ENCODE measurements at regions not wholly inside any gene's neighbourhood (a gene's known extent, or its start where the extent isn't known, plus 50 kb on each side); places are given as distances from the start of the nearest gene placed in this dataset.

DNA sequence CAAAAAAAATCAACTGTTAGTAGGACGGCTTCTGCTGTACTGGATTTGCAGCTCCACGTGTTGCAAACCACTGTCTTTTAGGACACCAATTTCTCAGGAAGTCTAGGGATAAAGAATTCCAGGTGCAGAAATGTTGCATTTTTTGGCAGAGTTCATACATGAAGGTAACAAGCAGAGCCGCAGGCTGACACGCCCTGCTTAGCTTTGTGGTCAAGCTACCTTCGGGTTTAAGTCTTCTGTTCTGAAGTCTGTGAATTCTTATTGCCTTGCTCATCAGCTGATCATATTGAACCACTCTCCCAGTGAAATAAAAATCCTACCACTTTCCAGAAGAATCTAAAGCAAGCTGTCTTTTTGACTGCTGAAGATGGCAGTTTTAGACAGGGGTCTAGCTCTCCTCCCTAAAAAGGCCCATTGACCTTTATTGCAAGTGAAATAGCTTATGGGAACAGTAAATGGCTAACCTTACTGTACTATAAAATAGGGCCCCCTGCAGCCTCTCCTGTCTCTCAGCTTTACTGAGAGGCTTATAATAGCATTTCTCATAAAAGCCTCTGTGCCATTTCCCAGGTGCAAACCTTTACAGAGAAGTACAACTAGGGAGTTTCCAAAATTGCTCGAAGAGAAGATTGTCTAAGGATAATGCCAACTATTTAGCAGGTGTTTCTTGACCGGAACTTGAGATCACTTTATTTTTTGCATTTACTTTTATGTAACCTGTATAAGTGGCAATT lies 262.2 kb upstream of the IL12A start:
- TF ChIP-seq, protein P1, sequence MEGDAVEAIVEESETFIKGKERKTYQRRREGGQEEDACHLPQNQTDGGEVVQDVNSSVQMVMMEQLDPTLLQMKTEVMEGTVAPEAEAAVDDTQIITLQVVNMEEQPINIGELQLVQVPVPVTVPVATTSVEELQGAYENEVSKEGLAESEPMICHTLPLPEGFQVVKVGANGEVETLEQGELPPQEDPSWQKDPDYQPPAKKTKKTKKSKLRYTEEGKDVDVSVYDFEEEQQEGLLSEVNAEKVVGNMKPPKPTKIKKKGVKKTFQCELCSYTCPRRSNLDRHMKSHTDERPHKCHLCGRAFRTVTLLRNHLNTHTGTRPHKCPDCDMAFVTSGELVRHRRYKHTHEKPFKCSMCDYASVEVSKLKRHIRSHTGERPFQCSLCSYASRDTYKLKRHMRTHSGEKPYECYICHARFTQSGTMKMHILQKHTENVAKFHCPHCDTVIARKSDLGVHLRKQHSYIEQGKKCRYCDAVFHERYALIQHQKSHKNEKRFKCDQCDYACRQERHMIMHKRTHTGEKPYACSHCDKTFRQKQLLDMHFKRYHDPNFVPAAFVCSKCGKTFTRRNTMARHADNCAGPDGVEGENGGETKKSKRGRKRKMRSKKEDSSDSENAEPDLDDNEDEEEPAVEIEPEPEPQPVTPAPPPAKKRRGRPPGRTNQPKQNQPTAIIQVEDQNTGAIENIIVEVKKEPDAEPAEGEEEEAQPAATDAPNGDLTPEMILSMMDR (conservative IDR thresholded peaks at IDR 0.05), result no peak

DNA sequence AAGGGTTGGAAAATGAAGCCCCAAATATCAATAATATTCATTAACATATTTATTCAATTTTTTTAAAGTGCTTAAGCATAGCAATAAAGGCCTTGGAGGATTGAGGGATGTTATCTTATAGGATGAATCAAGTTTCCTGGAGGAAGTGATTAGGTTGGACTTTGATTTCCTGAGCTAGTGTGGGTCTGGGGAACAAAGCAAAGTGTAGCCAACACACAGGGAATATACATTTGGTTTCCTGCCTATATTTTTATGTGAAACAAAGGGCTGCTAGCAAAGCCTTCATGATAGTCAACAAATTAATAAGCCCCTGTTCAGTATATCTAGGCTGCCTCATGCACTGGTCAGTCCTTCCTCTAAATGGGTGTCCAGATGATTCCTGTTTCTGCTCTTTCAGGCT lies 261.1 kb upstream of the IL12A start:
- Mint-ChIP-seq H3K4me3 (no peak overlapping the region), H3K27me3 (no peaks in the 10 kb centered on the region), H3K9me3 (no peaks in the 10 kb centered on the region), H3K36me3 (no peaks in the 10 kb centered on the region), H3K4me1 (ENCODE audit: unreplicated experiment) (peaks cover 5% of the 10 kb centered on the region), H3K27ac (no peak overlapping the region)
- TF ChIP-seq, protein P1 (conservative IDR thresholded peaks at IDR 0.05), result no peak
- no peak for DNase-seq (ENCODE audit: extremely low spot score, unreplicated experiment)

More for the DNA sequence above, 262.2 kb upstream of the IL12A start:
- Mint-ChIP-seq H3K36me3 (no peaks in the 10 kb centered on the region), H3K4me3 (no peak overlapping the region), H3K4me1 (ENCODE audit: unreplicated experiment) (no peaks in the 10 kb centered on the region), H3K27ac (peak overlapping the region; percentile 22), H3K9me3 (no peaks in the 10 kb centered on the region), H3K27me3 (no peaks in the 10 kb centered on the region)
- no peak for DNase-seq (ENCODE audit: extremely low spot score, unreplicated experiment)

DNA sequence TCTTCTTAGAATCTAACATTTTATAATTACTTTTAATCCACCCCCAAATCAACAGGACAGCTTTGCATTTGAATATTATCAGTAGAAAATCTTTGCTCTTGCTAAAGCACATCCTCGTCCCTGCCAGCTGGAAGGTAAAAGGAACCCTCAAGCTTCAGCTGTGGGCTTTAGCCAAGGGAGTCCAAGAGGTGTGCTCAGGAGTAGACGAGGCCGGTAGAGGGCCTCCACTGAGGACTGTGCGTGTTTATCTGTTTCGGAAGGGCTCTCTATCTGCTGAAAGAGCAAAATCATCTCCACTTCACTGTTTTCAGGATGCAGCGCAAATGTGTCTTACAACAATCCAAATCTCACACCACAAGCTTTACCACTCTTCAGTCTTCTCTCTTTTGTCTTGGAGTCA lies 257.4 kb upstream of the IL12A start:
- no peak overlapping the region for H3K27ac Mint-ChIP-seq
- no peaks in the 10 kb centered on the region for H3K9me3 Mint-ChIP-seq
- H3K36me3 Mint-ChIP-seq, result no peaks in the 10 kb centered on the region
- DNase-seq (ENCODE audit: extremely low spot score, unreplicated experiment), result no peak
- no peak overlapping the region for H3K4me3 Mint-ChIP-seq
- H3K4me1 Mint-ChIP-seq (ENCODE audit: unreplicated experiment), result peaks cover 18% of the 10 kb centered on the region
- H3K27me3 Mint-ChIP-seq, result no peaks in the 10 kb centered on the region
- TF ChIP-seq, protein P1 (conservative IDR thresholded peaks at IDR 0.05), result no peak

DNA sequence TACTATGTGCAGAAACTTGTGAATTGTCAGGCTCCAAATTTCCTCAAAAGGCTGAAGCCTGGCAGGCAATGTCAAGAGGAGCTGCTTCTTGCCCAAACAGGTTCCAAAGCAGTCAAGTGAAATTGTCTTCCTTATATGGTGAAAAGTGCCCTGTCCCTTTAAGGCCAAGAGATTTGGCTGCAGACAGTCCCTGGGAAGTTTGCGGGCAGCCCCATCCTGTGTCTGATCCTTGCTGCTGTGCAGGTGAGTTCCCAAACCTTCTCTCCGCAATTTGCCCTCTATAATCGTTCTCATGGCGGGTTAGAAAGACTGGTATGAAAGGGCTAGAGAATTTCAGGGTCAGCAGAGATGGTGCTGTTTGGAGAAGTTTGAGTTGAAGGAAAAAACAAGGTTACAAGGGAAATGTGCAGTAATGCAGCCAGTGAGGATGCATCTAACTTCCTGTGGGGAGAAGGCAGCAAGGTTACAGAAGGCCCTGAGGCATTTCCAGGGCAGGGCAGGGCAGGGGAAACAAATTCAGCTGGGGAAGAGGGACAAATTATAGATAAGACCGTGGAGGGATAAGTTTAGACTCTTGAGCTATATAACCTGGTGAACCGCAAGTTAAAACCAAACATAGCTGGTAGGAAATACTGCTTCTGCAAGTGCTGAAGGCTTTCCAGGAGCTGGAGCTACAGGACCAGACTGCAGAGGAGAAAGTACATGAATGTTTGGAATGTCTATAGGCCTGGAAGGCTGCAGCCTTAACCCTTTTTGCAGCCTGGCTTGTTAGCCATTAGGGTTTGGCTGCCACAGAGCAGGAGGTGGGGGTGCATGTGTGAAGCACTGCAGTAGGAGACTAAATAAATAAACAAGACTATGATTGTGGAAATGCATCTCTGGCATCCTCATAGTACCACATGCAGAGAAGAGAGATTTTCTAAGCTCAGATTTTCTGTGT lies 256.2 kb upstream of the IL12A start:
- no peaks in the 10 kb centered on the region for H3K36me3 Mint-ChIP-seq
- H3K27me3 Mint-ChIP-seq, result no peaks in the 10 kb centered on the region
- TF ChIP-seq, protein P1 (conservative IDR thresholded peaks at IDR 0.05), result no peak
- H3K4me1 Mint-ChIP-seq (ENCODE audit: unreplicated experiment), result peaks cover 18% of the 10 kb centered on the region
- peak overlapping the region; percentile 70 for H3K27ac Mint-ChIP-seq
- no peak for DNase-seq (ENCODE audit: extremely low spot score, unreplicated experiment)
- peak overlapping the region; percentile 82 for H3K4me3 Mint-ChIP-seq
- H3K9me3 Mint-ChIP-seq, result no peaks in the 10 kb centered on the region

DNA sequence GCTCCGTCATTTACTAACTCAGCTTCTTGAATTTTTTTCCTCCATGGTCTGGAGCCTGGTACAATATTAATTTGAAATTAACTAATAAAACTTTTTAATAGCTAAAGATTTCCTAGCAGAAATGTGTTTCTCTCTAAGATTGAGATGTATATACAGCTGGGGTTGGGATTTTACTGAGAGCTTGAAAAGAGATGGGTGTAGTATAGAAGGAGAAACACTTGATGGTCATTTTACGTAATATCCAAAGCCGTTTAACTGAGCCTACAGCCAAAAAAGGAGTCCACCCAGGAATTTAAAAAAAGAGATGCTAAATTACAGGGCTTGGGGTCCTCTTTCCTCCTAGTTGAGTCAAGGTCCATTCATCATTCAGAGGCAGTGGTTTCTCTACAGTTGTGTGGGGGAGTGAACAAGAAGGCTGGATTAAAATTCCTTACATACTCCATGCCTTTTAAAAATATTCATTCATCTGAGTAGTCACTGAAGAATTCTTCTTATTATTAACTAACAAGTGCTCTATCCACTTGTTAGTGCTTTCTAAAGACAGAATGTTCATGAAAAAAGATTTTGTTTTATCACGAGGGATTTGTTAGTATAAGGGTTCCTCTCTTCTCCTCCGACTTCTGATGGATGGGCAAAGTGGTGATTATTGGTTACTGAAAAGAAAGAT lies 255.3 kb upstream of the IL12A start:
- Mint-ChIP-seq H3K4me1 (ENCODE audit: unreplicated experiment) (peaks cover 18% of the 10 kb centered on the region), H3K9me3 (no peaks in the 10 kb centered on the region), H3K27me3 (no peaks in the 10 kb centered on the region), H3K27ac (peak overlapping the region; percentile 74), H3K4me3 (peak overlapping the region; percentile 50), H3K36me3 (no peaks in the 10 kb centered on the region)
- TF ChIP-seq, protein P1 (conservative IDR thresholded peaks at IDR 0.05), result no peak
- no peak for DNase-seq (ENCODE audit: extremely low spot score, unreplicated experiment)
